ENCODE measurements at regions not wholly inside any gene's neighbourhood (a gene's known extent, or its start where the extent isn't known, plus 50 kb on each side); places are given as distances from the start of the nearest gene placed in this dataset.

GRCh38 chr7:98737176-98737575, 120.1 kb downstream of the NPTX2 start:
- Histone ChIP-seq H3K4me2 (ENCODE audit: insufficient read depth, insufficient read length, low read length) (no peak overlapping the region), H3K27ac (ENCODE audit: insufficient read length, low read depth, low read length) (no peak overlapping the region), H3K14ac (ENCODE audit: insufficient read depth, low read length) (no peak overlapping the region), H2AFZ (ENCODE audit: low read length) (no peak overlapping the region), H3K4ac (ENCODE audit: low read depth, low read length) (no peak overlapping the region), H3K56ac (ENCODE audit: insufficient read length, low read depth, low read length) (no peak overlapping the region), H2BK120ac (ENCODE audit: low read depth, low read length, poor library complexity, severe bottlenecking) (no peak overlapping the region), H3K79me1 (ENCODE audit: insufficient read depth, low read depth, low read length, poor library complexity, severe bottlenecking) (no peaks in the 10 kb centered on the region), H2BK12ac (ENCODE audit: insufficient read length, low read depth, low read length) (no peak overlapping the region), H4K8ac (replicated peaks; ENCODE audit: insufficient read length, low read depth, low read length) (no peak overlapping the region), H3T11ph (ENCODE audit: low read length) (no peak overlapping the region), H3K9me3 (ENCODE audit: control insufficient read depth, low read depth, low read length) (no peaks in the 10 kb centered on the region), H2AK5ac (ENCODE audit: insufficient read length, low read length) (no peak overlapping the region), H3K23me2 (ENCODE audit: insufficient read length, low read depth, low read length, poor library complexity, severe bottlenecking) (no peaks in the 10 kb centered on the region), H2BK20ac (ENCODE audit: low read depth, low read length, poor library complexity, severe bottlenecking) (no peak overlapping the region), H3K27me3 (ENCODE audit: insufficient read depth, low read length) (no peaks in the 10 kb centered on the region), H3K4me1 (ENCODE audit: insufficient read depth, low read length) (no peaks in the 10 kb centered on the region), H3K79me2 (ENCODE audit: insufficient read depth, low read length) (no peaks in the 10 kb centered on the region), H4K5ac (ENCODE audit: insufficient read length, low read depth, low read length) (no peak overlapping the region), H2BK15ac (ENCODE audit: low read depth, low read length) (no peak overlapping the region), H3K9ac (ENCODE audit: extremely low read depth, insufficient read length, low read length) (no peak overlapping the region), H4K20me1 (ENCODE audit: control insufficient read depth, insufficient read depth, insufficient read length) (no peaks in the 10 kb centered on the region), H2BK5ac (ENCODE audit: insufficient read length, low read length) (no peak overlapping the region), H4K91ac (ENCODE audit: insufficient read length, low read depth, low read length) (no peak overlapping the region), H3K23ac (ENCODE audit: insufficient read length, low read depth, low read length) (no peak overlapping the region), H3K18ac (ENCODE audit: insufficient read length, low read depth, low read length) (no peak overlapping the region)
- peaks cover 4 to 11% (median 4%) of the 10 kb centered on the region in 3 experiments; a peak in 3 of 7 replicates for H3K36me3 Mint-ChIP-seq (ENCODE audit: insufficient read depth in 1 of 3, low read depth in 3 of 3)
- no peak for TF ChIP-seq CTCF (conservative IDR thresholded peaks at IDR 0.05)
- H3K4me3 Mint-ChIP-seq, result no peak overlapping the region
- peaks cover 4 to 7% of the 10 kb centered on the region in 2 experiments; a peak in 4 of 5 replicates for H3K9me3 Mint-ChIP-seq
- H3K4me1 Mint-ChIP-seq, result peaks cover 0 to 4% of the 10 kb centered on the region in 2 experiments; a peak in 1 of 4 replicates
- WGBS (ENCODE audit: extremely low coverage, insufficient read length, low lambda C conversion rate), result no CpG with 5 or more reads among the region's 8 CpGs
- no peak overlapping the region for H3K27ac Mint-ChIP-seq
- no peaks in the 10 kb centered on the region; the same call in 1 of the 2 replicates for H3K27me3 Mint-ChIP-seq (ENCODE audit: low read depth)
- DNase-seq, result no peak

Data from H9 (cell line).